NCI-H1694 treated with DMSO at 0.1 percent for 48 hours (cell line): ENCODE measurements at regions not wholly inside any gene's neighbourhood (a gene's known extent, or its start where the extent isn't known, plus 50 kb on each side); places are given as distances from the start of the nearest gene placed in this dataset.
"Not testable (repeated sequence)": the region's sequence is repeated elsewhere in the genome, so short reads cannot be mapped to it uniquely, and the experiment has no call there.

Source experiments
- DNase-seq: peaks from one replicate; lab custom pipeline; 2025; lab: John Stamatoyannopoulos, UW

DNA sequence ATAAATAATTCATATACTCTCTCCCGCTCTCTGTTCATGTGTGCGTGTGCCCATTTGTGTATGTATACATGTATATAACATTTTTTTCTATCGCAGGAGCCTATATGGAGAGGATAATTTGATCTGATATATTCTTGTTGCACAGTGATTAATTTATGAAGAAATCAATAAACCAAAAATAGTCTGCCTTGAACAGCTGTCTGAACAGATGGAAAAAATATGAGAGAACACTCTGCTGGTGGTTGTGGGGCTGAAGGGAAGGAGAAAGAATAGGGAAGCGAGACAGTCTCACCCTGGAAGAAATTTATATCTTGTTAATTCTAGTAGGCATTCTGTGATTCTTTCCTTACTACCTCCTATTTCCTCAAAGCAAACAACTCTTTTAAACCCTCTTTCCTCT, 96.6 kb upstream of the B3GAT2 start:
- peak; percentile 89 for DNase-seq

- no peak for DNase-seq
Measured at GRCh38 chr6:71056656-71057055, 99.8 kb upstream of the B3GAT2 start.

DNA sequence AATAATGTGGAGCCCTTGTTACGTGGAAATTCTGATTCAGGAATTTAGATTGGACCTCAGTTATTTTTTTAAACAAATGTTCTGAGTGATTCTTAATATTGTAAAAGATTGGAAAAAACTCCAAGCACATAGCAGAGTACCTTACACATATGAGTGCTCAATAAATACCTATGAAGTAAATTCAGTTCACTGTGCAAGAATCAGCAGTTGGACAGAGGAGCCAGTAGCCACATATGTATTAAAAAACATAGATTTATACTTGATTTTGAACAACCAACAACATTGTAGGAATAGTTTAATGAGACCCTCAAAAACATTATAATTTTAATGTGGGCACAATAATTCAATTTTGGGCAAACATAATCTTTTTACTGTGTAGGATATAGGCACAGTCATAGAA, 109.3 kb upstream of the B3GAT2 start:
- no peak for DNase-seq

GRCh38 chr6:71067816-71068215, 111.0 kb upstream of the B3GAT2 start:
- no peak for DNase-seq

GRCh38 chr6:71072508-71072907, 115.6 kb upstream of the B3GAT2 start:
- no peak for DNase-seq

GRCh38 chr6:71077655-71078054, 120.8 kb upstream of the B3GAT2 start:
- no peak for DNase-seq

GRCh38 chr6:71079677-71080076, 122.8 kb upstream of the B3GAT2 start:
- no peak for DNase-seq

GRCh38 chr6:71080133-71080532, 123.3 kb upstream of the B3GAT2 start:
- no peak for DNase-seq

DNA sequence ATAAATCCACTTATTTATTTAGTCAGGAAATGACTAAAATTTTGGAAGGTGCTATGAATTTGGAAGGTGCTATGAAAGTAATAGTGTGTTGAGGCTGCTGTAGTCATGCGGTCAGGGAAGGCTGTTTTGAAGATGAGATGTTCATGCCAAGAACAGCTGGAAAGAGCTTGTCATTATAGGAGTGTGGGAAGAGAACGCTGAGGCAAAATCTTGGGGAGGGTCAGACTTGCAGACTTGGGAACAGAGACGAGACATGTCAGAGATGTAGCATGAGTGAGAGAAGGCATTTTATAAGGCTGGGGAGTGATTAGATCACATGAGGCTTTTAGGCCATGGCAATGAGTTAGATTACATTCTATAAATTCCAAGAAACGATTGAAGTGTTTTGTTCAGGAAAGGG, 124.0 kb upstream of the B3GAT2 start:
- no peak for DNase-seq

GRCh38 chr6:71082033-71082650, 125.3 kb upstream of the B3GAT2 start:
- no peak for DNase-seq

DNA sequence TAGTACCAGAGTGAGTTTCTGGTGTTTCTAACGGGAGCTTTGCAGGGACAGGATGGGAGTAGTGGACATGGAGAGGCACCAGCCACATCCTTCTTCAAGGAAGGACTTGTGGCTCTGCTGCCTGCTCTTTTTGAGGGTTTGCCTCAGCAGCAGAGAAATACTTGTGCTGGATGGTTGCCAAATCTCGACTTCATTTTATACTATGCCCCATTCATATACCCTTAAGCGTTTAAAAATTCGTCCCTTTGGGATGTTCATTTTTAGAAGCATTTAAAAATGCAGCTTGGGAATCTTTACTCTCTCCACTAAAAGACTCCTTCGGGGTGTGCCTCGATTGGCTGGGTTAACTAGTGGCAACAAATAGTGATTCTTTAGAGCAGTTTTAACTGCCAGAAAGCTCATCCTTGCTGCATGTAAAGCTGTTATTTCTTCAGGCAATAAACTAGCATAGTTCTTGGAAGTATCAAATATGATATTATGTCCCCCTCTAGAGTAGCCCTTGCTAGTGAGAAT, 126.5 kb upstream of the B3GAT2 start:
- DNase-seq, result no peak

DNA sequence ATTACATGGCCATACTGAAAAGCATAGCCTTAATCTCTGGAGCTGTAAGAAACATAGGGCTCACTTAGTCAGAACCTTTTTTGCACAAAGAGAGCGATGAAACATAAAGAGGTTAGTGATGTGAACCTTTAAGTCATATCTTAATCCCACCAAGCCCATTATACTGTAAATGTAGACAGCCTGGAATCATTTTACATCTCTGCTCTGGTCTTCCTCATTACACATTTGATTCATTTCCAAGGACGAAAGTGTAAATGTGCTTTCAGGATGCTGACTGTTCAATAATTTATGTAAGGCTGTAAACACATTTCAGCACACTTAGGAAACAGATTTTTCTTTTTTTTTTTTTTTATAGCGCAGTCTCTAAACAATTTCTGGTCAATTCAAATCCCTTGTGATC, 131.3 kb upstream of the B3GAT2 start:
- DNase-seq, result no peak

DNA sequence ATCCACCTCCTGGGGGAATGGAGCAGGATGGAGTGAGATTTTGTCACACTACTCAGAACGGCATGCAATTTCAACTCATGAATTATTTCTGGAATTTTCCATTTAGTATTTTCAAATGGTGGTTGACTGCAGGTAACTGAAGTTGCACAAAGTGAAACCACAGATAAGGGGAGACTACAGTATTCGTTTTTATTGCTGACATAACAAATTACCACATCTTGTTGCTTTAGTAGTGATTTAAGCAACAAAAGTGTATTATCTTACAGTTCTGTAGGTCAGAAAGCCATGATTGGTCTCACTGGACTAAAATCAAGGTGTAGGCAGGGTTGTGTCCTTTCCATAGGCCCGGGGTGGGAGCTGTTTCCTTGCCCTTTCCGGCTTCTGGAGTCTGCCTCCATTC, 133.4 kb upstream of the B3GAT2 start:
- no peak for DNase-seq

DNA sequence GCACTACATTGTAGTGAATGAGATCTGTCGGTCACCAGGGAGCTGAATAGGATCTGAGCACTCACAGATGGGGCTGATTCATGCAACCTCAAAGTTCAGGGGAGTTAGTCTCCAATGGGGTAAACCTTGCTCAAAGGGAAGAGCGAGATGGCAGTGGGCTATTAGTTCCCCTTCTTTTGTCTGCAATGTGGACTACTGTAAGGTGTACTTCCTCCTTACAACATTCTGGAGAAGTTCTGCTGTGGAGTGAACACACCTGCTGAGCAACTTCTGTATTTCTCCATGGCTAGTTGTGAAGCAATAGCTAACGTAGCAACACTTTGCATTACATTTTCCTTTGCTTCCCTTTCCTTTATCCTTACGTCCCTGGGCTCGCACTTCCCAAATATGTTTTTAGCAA, 134.3 kb upstream of the B3GAT2 start:
- DNase-seq, result no peak

DNA sequence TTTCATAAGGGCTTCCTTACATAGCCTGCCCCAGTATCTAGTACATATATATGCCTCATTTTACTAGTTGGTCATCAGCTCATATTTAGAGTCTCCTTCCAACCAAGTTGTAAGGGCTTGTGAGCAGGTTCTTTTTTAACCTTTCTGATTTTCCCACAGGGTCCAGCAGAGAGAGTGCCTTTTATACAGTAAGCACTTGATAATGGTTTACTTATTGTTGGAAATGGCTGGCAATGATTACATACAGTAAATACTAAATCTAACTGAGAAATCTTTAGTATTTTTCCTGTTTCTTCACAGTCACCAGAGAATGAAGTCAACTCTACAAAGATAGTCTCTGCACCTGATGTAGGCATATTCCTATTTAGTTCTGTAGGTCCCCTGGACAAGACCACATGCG, 135.1 kb upstream of the B3GAT2 start:
- no peak for DNase-seq

DNA sequence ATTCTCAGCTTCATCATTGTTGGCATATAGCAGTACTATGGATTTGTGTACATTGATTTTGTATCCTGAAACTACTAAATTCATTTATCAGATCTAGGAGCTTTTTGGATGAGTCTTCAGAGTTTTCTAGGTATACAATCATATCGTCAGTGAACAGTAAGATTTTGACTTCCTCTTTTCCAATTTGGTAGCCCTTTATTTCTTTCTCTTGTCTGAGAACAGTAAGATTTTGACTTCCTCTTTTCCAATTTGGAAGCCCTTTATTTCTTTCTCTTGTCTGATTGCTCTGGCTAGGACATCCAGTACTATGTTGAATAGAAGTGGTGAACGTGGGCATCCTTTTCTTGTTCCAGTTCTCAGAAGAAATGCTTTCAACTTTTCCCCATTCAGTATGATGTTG, 140.4 kb upstream of the B3GAT2 start:
- not testable (repeated sequence) for DNase-seq

DNA sequence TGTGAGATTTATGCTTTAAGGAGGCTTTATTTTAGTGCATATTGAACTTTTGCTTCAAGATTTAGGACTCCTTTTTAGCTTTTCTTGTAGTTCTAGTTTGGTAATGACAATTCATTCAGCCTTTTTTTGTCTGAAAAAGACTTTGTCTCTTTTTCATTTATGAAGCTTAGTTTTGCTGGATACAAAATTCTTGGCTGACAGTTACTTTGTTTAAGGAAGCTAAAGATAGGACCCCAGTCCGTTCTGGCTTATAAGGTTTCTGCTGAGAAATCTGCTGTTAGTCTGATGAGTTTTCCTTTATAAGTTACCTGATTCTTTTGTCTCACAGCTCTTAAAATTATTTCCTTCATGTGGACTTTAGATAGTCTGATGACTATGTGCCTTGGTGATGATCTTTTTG, 142.8 kb upstream of the B3GAT2 start:
- DNase-seq, result no peak

DNA sequence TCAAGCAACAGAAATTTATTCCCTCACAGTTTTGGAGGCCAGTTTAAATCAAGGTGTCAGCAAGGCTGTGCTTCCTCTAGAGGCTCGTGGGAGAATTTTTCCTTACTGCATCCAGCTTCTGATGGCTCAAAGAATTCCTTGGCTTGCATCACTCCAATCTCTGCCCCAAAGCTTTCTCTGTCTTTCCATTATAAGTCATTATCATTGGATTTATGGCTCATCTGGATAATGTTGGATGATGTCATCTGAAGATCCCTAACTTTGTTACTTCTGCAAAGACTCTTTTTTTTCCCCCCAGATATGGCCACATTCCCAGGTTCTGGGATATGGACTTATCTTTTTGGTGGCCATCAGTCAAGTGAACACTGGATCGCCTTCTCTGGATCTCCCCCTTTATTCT, 146.3 kb upstream of the B3GAT2 start:
- DNase-seq, result no peak

DNA sequence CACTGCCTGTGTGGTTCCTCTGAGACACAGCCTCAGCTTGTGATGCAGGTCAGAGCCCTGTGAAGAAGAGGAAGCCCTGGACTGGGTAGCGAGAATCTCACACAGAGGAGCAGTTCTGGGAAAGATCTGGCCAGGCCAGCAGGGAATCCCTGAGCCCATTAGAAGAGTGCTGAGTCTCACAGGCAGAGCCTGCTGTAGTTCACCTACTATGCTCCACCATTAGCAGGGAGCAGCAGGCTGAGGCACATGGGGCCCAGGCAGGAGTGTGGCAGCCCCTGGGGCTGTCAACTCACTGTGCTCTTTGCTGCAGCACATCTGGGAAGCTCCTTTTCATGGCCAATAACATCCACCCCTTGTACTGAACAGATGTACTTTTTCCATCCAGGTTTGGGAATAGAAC, 146.8 kb upstream of the B3GAT2 start:
- no peak for DNase-seq

DNA sequence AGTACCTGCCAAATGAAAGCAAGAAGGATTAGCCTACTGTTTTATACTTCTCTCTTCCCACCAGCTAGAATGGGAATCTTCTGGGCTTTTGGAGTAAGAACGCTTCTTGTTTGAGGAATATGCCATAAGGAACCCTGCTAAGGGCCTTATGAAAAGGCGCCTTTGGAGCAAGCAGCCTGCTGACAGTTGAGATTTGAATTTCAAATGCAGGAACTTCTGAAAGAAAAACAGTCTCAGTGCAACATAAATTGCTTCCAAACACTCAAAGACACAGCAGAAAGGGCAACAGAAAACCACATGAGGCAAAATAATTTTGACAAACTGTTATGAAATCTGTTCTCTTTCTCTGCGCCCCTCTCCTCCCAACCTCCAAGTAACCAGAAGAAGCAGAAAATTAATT, 149.4 kb upstream of the B3GAT2 start:
- no peak for DNase-seq

GRCh38 chr6:71107911-71108420, 151.1 kb upstream of the B3GAT2 start:
- peak; percentile 41 for DNase-seq

DNA sequence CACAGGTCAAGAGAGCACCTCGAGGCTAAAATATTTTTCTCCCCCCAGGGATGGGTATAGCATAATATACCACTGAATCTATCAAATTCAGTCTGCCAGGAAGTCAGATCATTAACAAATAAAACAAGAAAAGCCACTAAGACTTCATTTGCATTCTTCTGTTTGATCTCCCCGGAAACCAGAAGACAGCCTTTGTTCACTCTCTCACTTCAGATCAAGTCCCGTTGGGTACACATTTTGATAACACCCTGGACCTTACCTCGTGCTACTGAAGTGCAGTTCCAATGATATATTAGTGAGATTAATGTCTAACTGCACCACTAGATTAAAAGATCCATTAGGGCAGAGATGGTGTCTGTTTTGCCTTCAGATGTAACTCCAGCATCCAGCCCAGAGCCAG, 157.7 kb upstream of the B3GAT2 start:
- no peak for DNase-seq

DNA sequence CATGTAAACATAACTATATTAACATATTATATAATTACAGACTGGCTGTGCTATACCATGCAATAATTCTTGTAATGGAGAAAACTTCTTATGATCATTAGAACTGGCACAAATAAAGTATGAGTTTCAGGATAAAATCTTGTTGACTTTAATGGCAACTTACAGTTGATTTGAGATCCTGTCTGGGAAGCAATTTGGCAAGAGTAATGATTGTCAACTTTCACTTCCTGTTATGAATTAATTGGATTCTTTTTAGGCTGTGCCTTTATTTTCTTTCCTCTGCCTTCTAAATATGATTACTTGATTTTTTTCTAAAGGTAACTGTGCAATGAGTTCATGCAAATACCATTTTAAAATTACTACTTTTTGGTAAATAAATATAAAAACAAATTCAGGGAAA, 158.1 kb upstream of the B3GAT2 start:
- no peak for DNase-seq

DNA sequence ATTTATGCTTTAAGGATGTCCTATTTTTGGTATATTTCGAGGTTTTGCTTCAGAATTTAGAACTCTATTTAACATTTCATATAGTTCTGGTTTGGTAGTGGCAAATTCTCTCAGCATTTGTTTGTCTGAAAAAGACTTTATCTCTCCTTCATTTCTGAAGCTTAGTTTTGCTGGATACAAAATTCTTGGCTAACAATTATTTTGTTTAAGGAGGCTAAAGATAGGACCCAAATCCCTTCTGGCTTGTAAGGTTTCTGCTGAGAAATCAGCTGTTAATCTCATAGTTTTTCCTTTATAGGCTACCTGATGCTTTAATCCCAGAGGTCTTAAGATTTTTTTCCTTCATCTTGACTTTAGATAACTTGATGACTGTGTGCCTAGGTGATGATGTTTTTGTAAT, 162.7 kb upstream of the B3GAT2 start:
- no peak for DNase-seq
